ENCODE measurements at regions not wholly inside any gene's neighbourhood (a gene's known extent, or its start where the extent isn't known, plus 50 kb on each side); places are given as distances from the start of the nearest gene placed in this dataset.

- TF ChIP-seq CTCF (IDR thresholded peaks at IDR 0.05) (no peak), POLR2A (IDR thresholded peaks at IDR 0.05) (no peak)
These were observed 157.3 kb downstream of the WNT5A start for GRCh38 chr3:55329849-55330248.
